ENCODE measurements at regions not wholly inside any gene's neighbourhood (a gene's known extent, or its start where the extent isn't known, plus 50 kb on each side); places are given as distances from the start of the nearest gene placed in this dataset.

DNA sequence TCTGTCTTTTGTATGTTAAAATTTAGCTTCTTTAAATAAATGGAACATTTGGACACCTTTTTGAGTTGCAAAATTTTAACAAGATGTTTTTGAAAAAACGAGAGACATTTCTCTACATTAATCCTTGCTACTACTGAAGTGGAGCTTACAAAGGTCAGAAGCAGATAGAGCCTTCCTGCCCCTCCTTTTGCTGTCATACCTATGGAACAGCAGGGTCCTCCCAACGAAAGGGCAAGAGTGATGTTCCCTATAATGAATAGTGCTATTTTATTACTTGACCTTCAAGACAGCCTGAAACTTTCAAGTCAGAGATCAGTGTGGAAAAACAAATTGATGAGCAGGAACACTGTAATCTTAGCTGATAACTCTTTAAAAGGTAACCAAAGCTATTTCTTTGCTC lies 1538.9 kb downstream of the PLA2G4A start:
- no peak for DNase-seq

GRCh38 chr1:188371295-188371806 lies 1542.6 kb downstream of the PLA2G4A start:
- DNase-seq = no peak

DNA sequence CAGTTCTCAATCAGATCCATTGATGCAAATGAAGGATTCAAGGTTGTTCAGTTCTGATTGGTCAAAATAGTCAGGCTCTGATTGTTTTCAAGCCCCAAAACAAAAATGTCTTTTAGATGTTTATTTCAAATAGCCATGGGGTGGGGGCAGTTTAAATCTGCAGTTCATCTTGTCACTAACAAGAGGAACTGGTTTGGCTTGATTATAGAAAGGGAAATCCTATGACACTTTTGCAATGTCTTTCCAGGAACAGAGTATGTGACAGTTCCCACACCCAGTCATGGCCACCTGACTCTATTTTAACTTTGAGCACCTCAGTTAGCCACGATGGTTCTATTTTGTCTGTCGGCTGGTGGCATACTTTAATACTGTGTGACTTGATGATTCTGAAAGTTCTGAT lies 1544.1 kb downstream of the PLA2G4A start:
- no peak for DNase-seq

GRCh38 chr1:188382851-188383250 lies 1554.1 kb downstream of the PLA2G4A start:
- DNase-seq = no peak

GRCh38 chr1:188386161-188386560 lies 1557.4 kb downstream of the PLA2G4A start:
- DNase-seq = no peak

- no peak for DNase-seq
Measured at GRCh38 chr1:188386666-188387065, 1557.9 kb downstream of the PLA2G4A start.

DNA sequence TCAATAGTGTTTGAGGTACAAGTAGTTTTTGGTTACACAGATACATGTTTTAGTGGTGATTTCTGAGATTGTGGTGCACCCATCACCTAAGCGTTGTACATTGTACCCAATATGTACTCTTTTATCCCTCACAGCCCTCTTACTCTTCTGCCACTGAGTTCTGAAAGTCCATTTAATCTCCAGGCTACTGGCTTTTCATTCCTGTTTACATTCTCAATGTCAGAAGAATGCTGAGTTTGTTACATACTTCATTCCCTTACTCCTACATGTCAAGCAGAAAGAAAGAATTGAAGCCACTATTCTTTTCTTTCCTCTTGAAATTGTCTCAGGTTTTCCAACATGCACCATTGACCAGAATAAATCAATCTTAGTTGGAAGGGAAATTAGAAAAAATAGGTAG lies 1565.9 kb downstream of the PLA2G4A start:
- no peak for DNase-seq

DNA sequence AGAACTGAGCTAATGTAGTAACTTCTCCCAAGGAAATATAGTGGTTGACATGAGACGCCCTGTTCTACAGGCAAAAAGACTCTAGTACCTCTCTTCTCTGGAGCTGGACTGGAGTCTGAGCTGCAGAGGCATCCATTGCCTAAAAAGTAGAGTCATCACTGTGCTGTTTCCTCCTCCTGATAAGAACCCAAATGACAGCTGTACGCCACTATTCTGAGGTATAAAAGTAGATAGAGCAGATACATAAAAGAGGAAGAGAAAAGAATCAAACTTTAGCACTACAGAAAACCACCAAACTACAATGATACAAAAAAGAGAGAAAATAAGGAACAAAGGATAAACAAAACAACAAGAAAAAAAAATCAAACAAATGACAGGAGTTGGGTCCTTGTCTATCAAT lies 1568.8 kb downstream of the PLA2G4A start:
- DNase-seq = peak in 1 of 2 donors; percentile 67

GRCh38 chr1:188402986-188403385 lies 1574.2 kb downstream of the PLA2G4A start:
- DNase-seq = no peak

GRCh38 chr1:188406636-188407035 lies 1577.9 kb downstream of the PLA2G4A start:
- DNase-seq = no peak

GRCh38 chr1:188420177-188420576 lies 1591.4 kb downstream of the PLA2G4A start:
- no peak for DNase-seq

DNA sequence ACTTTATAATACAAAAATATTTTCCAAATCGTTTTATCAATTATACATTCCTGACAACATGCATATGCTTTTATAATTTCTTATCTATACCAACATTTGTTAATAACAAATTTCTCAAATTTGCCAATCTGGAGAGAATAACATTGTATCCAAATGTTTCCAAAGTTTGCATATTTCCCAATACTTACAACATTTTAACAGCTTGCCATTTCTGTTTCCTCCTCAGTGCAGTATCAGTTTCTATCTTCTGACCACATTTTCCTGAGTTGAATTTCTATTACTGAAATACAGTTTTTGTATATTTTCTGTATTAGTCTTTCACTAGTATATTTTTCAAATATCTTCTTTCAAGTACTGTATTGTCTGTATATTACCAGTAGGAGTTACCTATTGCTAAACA lies 1594.3 kb downstream of the PLA2G4A start:
- no peak for DNase-seq

GRCh38 chr1:188424176-188424575 lies 1595.4 kb downstream of the PLA2G4A start:
- DNase-seq = no peak

GRCh38 chr1:188425687-188426086 lies 1596.9 kb downstream of the PLA2G4A start:
- DNase-seq = no peak

- DNase-seq = no peak
Measured at GRCh38 chr1:188426561-188426960, 1597.8 kb downstream of the PLA2G4A start.

DNA sequence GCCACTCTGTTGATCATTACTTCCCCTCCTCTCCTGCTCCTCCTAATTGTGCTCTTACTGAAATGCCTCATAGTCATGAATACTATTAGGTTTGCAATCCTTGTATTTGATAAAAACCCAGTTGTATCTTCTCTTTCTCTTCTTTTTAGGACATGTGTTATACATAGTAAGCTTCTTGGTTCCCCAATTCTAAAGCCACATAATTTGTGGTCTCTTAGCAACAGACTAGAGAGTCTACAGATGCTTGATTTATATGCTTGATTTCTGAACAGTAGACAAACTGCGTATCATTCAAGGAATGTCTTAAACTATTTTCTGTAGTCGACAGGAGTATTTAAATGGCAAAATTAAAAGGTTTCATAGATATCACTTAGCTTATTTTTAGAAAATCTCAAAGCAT lies 1598.9 kb downstream of the PLA2G4A start:
- DNase-seq = no peak

DNA sequence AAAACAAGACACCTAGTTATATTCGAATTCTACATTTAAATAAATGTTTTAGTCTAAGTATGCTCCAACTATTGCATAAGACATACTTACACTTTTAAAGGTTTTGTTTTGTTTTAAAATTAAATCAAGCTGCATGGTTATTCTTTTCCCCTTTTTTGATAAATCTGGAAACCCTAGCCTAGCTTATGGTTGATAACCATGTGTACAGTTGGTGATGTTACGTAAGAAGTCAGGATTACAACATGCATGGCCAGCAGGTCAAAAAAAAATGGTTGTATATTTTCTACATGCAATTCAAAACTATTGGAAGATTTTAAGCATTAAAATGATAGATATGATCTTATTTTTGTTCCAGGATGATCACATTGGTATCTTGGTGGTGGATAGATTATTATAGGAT lies 1600.6 kb downstream of the PLA2G4A start:
- no peak for DNase-seq

DNA sequence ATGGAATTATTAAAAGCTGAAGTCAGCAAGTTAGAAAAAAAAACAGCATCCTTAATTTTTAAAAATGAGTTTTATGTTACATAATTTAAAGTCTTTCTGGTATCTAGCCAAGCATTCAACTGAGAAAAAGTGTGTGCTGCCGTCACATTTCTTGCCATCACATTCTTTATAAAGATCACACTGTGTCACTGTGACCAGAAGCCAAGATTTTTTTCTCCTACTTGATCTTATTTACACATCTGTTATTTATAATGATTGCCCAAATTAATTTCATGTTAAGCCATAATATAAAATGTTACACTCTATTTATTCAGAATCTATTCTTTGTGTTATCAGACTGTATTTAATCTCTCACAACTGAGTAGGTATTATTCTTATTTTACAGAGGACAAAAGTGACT lies 1603.7 kb downstream of the PLA2G4A start:
- DNase-seq = no peak

DNA sequence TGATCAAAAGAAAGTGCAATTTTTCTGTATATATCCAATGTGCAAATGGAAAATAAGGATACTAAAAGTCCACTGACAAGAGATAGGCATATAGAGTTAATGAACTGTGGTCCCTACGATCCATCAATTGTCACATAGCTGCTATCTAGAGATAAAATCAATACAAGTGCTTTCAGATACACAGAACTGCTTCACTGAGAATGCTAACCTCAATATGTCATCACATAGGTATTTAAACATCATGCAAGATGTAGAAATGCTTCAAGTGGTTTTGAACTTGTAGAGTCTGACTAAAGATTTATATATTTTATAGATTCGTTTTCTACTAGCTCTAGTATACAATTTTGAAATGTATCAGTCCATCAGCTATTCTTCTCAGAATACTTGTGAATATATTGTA lies 1604.7 kb downstream of the PLA2G4A start:
- DNase-seq = no peak

DNA sequence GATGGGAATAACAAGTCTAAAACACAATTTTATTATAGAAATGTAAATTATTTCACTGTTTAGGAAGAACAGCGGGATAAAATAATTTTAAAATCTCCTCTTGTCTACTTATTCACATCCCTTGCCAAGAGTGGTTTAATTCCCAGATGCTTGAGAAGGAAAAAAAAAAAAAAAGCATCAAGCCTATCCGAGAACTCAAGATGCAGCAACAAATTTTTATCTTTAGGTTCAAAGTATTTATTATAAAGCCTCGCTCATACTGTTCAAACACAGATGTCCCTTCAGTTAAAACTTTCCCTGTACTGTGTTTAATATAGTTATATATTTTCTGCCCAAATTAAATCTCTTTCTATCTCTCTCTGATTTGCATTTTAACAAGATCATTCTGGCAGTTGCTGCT lies 1615.8 kb downstream of the PLA2G4A start:
- no peak for DNase-seq

GRCh38 chr1:188462837-188463236 lies 1634.1 kb downstream of the PLA2G4A start:
- DNase-seq = no peak

- DNase-seq = no peak
Measured at GRCh38 chr1:188463919-188464318, 1635.2 kb downstream of the PLA2G4A start.

- DNase-seq = no peak
Measured at GRCh38 chr1:188466539-188466938, 1637.8 kb downstream of the PLA2G4A start.

- no peak for DNase-seq
Measured at GRCh38 chr1:188476606-188477005, 1647.9 kb downstream of the PLA2G4A start.

DNA sequence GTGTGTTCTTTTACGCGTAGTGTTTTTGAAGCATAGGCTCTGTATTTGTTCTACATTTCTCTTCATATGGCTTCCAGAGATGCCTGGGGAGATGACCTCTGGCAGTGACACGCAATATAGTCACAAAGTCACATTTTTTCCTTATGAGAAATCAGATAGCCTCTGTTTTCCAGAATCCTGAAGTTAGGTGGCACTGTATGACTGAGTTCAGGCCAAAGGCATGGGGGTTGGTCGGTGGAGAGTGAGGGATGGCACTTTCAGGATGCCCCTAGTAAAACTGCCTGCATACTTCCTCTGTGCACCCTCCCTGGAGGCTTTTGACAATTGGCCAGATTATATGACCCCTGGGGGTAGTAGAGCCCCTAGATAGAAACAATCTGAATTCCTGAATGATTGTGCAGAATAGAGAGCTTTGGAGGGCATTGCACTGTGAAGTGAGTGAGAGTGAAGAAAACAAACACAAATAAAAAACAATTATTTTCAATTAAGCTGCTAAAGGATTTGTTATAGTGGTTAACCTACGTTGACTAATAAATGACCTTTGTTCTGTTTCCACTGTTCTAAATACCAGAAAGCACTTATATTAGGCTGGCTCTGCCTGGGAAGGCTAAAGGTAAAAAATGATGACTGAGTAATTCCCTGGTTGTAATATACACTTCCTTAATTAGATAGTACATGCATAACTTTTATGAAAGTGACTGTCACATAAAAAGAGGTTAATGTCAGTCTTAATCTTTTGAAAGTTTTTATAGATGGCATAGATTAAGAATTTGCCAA lies 1660.8 kb downstream of the PLA2G4A start:
- DNase-seq = no peak

Measured in bone marrow (tissue), 2 donors.